GM12878 (cell line): ENCODE measurements at regions not wholly inside any gene's neighbourhood (a gene's known extent, or its start where the extent isn't known, plus 50 kb on each side); places are given as distances from the start of the nearest gene placed in this dataset.

ENCODE experiments used
- ATAC-seq: fragments of 200-7000 bp; cut with Tn5 transposase; 3 replicates; pipeline ENCODE4 v1.9.1; 2020; ENCODE audit warnings: mild to moderate bottlenecking, moderate library complexity
- BruUV-seq: library from RNA; stranded (reverse); fragments of 400-500 nt; replicated peaks from 2 replicates; lab custom pipeline; 2021; lab: Mats Ljungman, UMichigan
- CTCF ChIA-PET: fragments of 300-600 bp; sonication (Branson Sonifier 250); formaldehyde crosslinking; extraction: SDS; loops from one replicate; lab custom pipeline; 2021; ENCODE audit warnings: inconsistent platforms; lab: Yijun Ruan, JAX
- POLR2A ChIA-PET: fragments of 350-600 bp; formaldehyde crosslinking; extraction: SDS; loops from one replicate; lab custom pipeline; 2021; ENCODE audit warnings: inconsistent platforms; lab: Charles Lee
- RAD21 ChIA-PET: fragments of 300-600 bp; sonication (Branson Sonifier 250); formaldehyde crosslinking; loops from one replicate; lab custom pipeline; 2023; ENCODE audit warnings: antibody characterized with exemption; ENCODE audit not compliant: unreplicated experiment; lab: Charles Lee
- SMC1A ChIA-PET: fragments of 300-600 bp; sonication (Branson Sonifier 250); formaldehyde crosslinking; loops from one replicate; lab custom pipeline; 2023; ENCODE audit not compliant: unreplicated experiment, uncharacterized antibody; lab: Charles Lee
- DNase-seq: peaks from one replicate; pipeline ENCODE4 v3.0.0-alpha.2; 2011; ENCODE audit warnings: low read depth, low spot score
- FAIRE-seq: peaks from 3 replicates; lab custom pipeline; 2011; peaks lifted over from hg19 to GRCh38; lab: Jason Lieb, UNC
- H2AFZ ChIP-seq: 2 replicates; pipeline ENCODE4 v1.6.0; 2011; ENCODE audit warnings: low read depth, low read length, control low read depth; ENCODE audit not compliant: control insufficient read depth
- H3K27ac ChIP-seq: 2 replicates; pipeline ENCODE4 v1.5.1; 2011; ENCODE audit warnings: control low read depth; ENCODE audit not compliant: control insufficient read depth, insufficient read depth
- H3K27me3 ChIP-seq, 2 experiments: replicated peaks in 1 of 2; 2 replicates each; pipeline versions ENCODE4 v1.6.0 to v1.6.1; 2011; ENCODE audit warnings: low read length in 1 of 2; ENCODE audit not compliant: control insufficient read depth in 2 of 2, insufficient read depth in 2 of 2
- H3K36me3 ChIP-seq, 2 experiments: 2 replicates each; pipeline ENCODE4 v1.5.1; 2011; ENCODE audit warnings: low read length in 1 of 2; ENCODE audit not compliant: control insufficient read depth in 2 of 2, insufficient read depth in 2 of 2
- H3K4me1 ChIP-seq: 2 replicates; pipeline ENCODE4 v1.6.1; 2011; ENCODE audit warnings: mild to moderate bottlenecking, low read length, moderate library complexity, mixed read lengths; ENCODE audit not compliant: control insufficient read depth, insufficient read depth
- H3K4me2 ChIP-seq: 2 replicates; pipeline ENCODE4 v1.6.0; 2011; ENCODE audit warnings: control low read depth; ENCODE audit not compliant: control insufficient read depth, insufficient read depth
- H3K4me3 ChIP-seq: fragments of 200-600 bp; sonication (generic); 2 replicates; pipeline ENCODE4 v1.5.1; 2016
- H3K79me2 ChIP-seq: 2 replicates; pipeline ENCODE4 v1.6.0; 2011; ENCODE audit warnings: low read length; ENCODE audit not compliant: control insufficient read depth, insufficient read depth
- H3K9ac ChIP-seq: 2 replicates; pipeline ENCODE4 v1.8.0; 2011; ENCODE audit warnings: low read length, control low read depth, mixed read lengths; ENCODE audit not compliant: control insufficient read depth, insufficient read depth
- H3K9me3 ChIP-seq: replicated peaks from 3 replicates; pipeline ENCODE4 v1.5.1; 2011; ENCODE audit warnings: mild to moderate bottlenecking, low read length; ENCODE audit not compliant: control insufficient read depth, insufficient read depth
- H4K20me1 ChIP-seq: 2 replicates; pipeline ENCODE4 v1.6.0; 2011; ENCODE audit not compliant: control insufficient read depth, insufficient read depth
- BRCA1 ChIP-seq: IDR thresholded peaks from 2 replicates; pipeline ENCODE4 v1.6.1; 2011; ENCODE audit warnings: low read depth, low read length, improper control_type of control experiment
- CEBPZ ChIP-seq: fragments of 150-350 bp; IDR thresholded peaks from 2 replicates; pipeline ENCODE4 v1.6.1; 2016; ENCODE audit warnings: low read depth, low read length
- CHD1 ChIP-seq: IDR thresholded peaks from 2 replicates; pipeline ENCODE4 v1.6.1; 2012; ENCODE audit warnings: low read depth, low read length, improper control_type of control experiment
- HCFC1 ChIP-seq: fragments of 150-350 bp; IDR thresholded peaks from 2 replicates; pipeline ENCODE4 v1.6.1; 2014; ENCODE audit warnings: low read length
- KLF5 ChIP-seq: fragments of 450-650 bp; IDR thresholded peaks from 2 replicates; pipeline ENCODE4 v1.6.1; 2014; ENCODE audit warnings: mild to moderate bottlenecking; ENCODE audit not compliant: partially characterized antibody
- PBX3 ChIP-seq: IDR thresholded peaks from 2 replicates; pipeline ENCODE4 v1.6.1; 2011; ENCODE audit warnings: mild to moderate bottlenecking, low read depth, low read length, moderate library complexity; ENCODE audit not compliant: insufficient replicate concordance
- ZBTB11 ChIP-seq: fragments of 450-650 bp; formaldehyde crosslinking; IDR thresholded peaks from 2 replicates; pipeline ENCODE4 v1.5.0; 2022; ENCODE audit warnings: mild to moderate bottlenecking, missing genetic modification characterization
- ZNF207 ChIP-seq: fragments of 450-650 bp; IDR thresholded peaks from 2 replicates; pipeline ENCODE4 v1.6.1; 2014; ENCODE audit warnings: antibody characterized with exemption, mild to moderate bottlenecking, borderline replicate concordance
- WGBS: methylation state at CpG from one replicate; pipeline ENCODE4 v1.1.6; 2016; ENCODE audit warnings: low lambda C conversion rate; ENCODE audit not compliant: insufficient replicate concordance, insufficient coverage; ENCODE audit errors: missing lambda C conversion rate; 5-methylcytosine and 5-hydroxymethylcytosine counted together
- in situ Hi-C: fragments of 300-500 bp; cut with MboI; formaldehyde crosslinking; loops from 9 replicates; pipeline ENCODE4 v1.14.3; 2018; ENCODE audit warnings: mixed read lengths
- intact Hi-C: fragments of 100-400 bp; cut with micrococcal nuclease; formaldehyde crosslinking; loops from one replicate; pipeline ENCODE4 v1.14.2; 2022; ENCODE audit not compliant: unreplicated experiment

GRCh38 chr12:29869946-29870345 is 86.2 kb upstream of the TMTC1 start:
- H4K20me1 ChIP-seq: no peaks in the 10 kb centered on the region
- 0% methylated on average over 1 of the region's 1 CpG for WGBS
- in situ Hi-C loops: no loop called here
- ATAC-seq: no peak
- intact Hi-C loops: no loop called here
- H2AFZ ChIP-seq: no peak overlapping the region
- H3K27me3 ChIP-seq: no peaks in the 10 kb centered on the region
- H3K4me3 ChIP-seq: no peak overlapping the region
- no peak overlapping the region for H3K4me2 ChIP-seq
- SMC1A ChIA-PET: interaction anchor here (1.3 kb wide), 1 partner anchor 138 kb away, joined by 3 read pairs; no protein-coding TSS in a partner anchor
- TF ChIP-seq PBX3 (no peak), HCFC1 (no peak), CHD1 (no peak), ZBTB11 (no peak), CEBPZ (no peak), KLF5 (no peak), ZNF207 (no peak), BRCA1 (no peak)
- no peak for DNase-seq
- H3K36me3 ChIP-seq: no peaks in the 10 kb centered on the region
- no peak overlapping the region for H3K9ac ChIP-seq
- BruUV-seq: no TSS peak
- CTCF ChIA-PET: interaction anchor here (0.9 kb wide), 1 partner anchor 20 kb away, joined by 3 read pairs; no protein-coding TSS in a partner anchor
- H3K9me3 ChIP-seq: no peaks in the 10 kb centered on the region
- no peaks in the 10 kb centered on the region for H3K79me2 ChIP-seq
- no peak overlapping the region for H3K27ac ChIP-seq
- RAD21 ChIA-PET: no interaction called here
- POLR2A ChIA-PET: interaction anchor here (0.5 kb wide), 1 partner anchor 158 kb away, joined by 6 read pairs; no protein-coding TSS in a partner anchor
- FAIRE-seq: no peak
- no peaks in the 10 kb centered on the region for H3K4me1 ChIP-seq
